WI38 (cell line): ENCODE measurements at regions not wholly inside any gene's neighbourhood (a gene's known extent, or its start where the extent isn't known, plus 50 kb on each side); places are given as distances from the start of the nearest gene placed in this dataset.

Source experiments
- H3K4me3 ChIP-seq: 2 replicates; pipeline ENCODE4 v1.5.1; 2011; ENCODE audit warnings: low read depth, mild to moderate bottlenecking, control low read depth, low read length
- CTCF ChIP-seq: IDR thresholded peaks from 2 replicates; pipeline ENCODE4 v1.5.1; 2012; ENCODE audit warnings: low read depth, mild to moderate bottlenecking, control low read depth, low read length

- TF ChIP-seq CTCF = no peak
- no peak overlapping the region for H3K4me3 ChIP-seq
These were observed 206.1 kb downstream of the TFCP2L1 start for GRCh38 chr2:121078899-121079298.

- no peak overlapping the region for H3K4me3 ChIP-seq
- TF ChIP-seq CTCF = peak; percentile 77
These were observed 204.8 kb downstream of the TFCP2L1 start for GRCh38 chr2:121080013-121080772.

GRCh38 chr2:121081701-121082100, 203.3 kb downstream of the TFCP2L1 start:
- H3K4me3 ChIP-seq = no peak overlapping the region
- TF ChIP-seq CTCF = no peak

DNA sequence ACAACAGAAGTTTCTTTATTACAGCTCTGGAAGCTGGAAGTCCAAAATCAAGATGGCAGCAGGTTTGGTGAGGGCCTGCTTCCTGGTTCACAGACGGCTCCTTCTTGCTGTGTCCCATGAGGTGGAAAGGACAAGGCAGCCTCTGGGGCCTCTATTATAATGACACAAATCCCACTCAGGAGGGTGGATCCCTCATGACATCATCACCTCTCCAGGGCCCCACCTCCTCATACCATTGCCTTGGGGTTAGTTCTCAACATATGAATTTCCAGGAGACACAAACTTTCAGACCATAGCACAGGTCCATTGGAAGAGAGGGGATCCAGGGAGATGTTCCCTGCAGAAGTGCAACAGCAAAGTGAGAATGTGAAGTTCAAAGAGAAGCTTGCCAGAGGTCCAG, 202.8 kb downstream of the TFCP2L1 start:
- no peak for TF ChIP-seq CTCF

DNA sequence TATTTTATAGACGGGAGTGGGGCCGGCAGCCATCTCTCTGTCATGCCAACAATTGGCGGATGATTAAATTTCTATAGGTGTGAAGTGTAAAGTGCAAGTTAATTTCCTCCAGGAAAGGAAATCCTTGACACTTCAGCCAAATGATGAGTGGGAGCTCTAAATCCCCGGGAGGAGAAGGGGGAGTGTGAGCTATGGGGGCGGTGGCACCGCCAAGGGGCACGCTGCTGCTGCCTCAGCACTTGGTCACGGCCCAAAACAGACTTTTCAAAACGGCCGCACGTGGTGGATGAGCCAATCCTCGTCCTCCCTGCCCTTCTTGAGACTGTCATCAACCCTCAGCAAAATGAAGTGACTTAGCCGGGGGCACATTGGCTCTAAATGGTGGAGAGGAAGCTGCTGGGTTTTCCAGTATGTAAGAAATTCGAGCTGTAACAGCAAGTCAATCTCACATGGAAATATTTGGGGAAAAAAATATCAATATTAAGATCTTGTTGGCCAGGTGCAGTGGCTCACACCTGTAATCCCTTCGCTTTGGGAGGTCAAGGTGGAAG, 200.8 kb downstream of the TFCP2L1 start:
- TF ChIP-seq CTCF = no peak
- no peak overlapping the region for H3K4me3 ChIP-seq

More for the DNA sequence above, 202.8 kb downstream of the TFCP2L1 start:
- no peak overlapping the region for H3K4me3 ChIP-seq

GRCh38 chr2:121085801-121086200, 199.2 kb downstream of the TFCP2L1 start:
- no peak overlapping the region for H3K4me3 ChIP-seq
- no peak for TF ChIP-seq CTCF

DNA sequence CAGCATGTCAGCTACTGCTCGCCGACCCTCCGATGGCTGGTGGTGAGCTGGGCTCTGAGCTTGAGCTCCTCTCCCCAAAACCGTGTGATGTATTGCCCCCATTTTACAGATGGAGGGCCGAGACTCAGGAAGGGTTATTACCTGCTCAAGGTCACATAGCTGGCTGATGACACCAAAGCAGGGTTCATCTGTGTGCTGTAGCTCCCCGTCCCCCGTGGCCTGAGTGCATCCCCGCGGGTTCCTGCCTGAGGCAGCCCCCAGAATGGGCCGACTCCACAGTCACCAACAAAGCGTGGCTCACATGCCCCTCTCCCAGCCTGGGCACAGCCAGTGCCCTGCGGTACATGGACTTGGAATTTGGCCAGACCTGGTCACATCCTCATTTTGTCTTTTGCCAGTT, 198.6 kb downstream of the TFCP2L1 start:
- TF ChIP-seq CTCF = no peak

More for the DNA sequence above, 198.6 kb downstream of the TFCP2L1 start:
- H3K4me3 ChIP-seq = no peak overlapping the region
